ENCODE measurements at regions not wholly inside any gene's neighbourhood (a gene's known extent, or its start where the extent isn't known, plus 50 kb on each side); places are given as distances from the start of the nearest gene placed in this dataset.

DNA sequence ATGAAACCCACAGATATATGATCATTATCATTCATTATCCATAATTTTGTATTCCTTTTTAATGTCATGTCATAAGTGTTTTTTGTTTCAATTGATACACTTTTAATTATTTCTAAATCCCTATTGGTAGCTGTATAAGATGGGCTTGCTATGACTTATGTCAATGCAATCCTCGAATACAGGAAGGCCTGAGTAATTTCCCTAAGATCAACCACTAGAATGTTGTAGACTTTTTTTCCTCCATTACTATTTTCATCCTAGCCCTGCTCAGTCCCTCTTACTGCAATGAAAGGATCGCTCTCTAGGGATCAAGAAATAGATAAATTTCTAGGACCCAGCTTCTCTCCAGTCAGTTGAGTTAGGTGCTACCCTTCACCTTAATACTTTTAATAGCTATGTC is 186.3 kb downstream of the KCNE4 start:
- Mint-ChIP-seq H3K9me3 (ENCODE audit: insufficient read depth) (no peaks in the 10 kb centered on the region), H3K4me3 (no peak overlapping the region), H3K36me3 (ENCODE audit: low read depth) (no peaks in the 10 kb centered on the region), H3K4me1 (ENCODE audit: low read depth) (no peaks in the 10 kb centered on the region), H3K27me3 (ENCODE audit: low read depth) (no peaks in the 10 kb centered on the region), H3K27ac (no peak overlapping the region)
- DNase-seq (no peak), ATAC-seq (no peak)
- POLR2A ChIA-PET: no interaction called here
- CTCF ChIA-PET: no interaction called here

- Mint-ChIP-seq H3K27me3 (ENCODE audit: low read depth) (no peaks in the 10 kb centered on the region), H3K27ac (no peak overlapping the region), H3K9me3 (ENCODE audit: insufficient read depth) (no peaks in the 10 kb centered on the region), H3K4me3 (no peak overlapping the region), H3K4me1 (ENCODE audit: low read depth) (no peaks in the 10 kb centered on the region), H3K36me3 (ENCODE audit: low read depth) (no peaks in the 10 kb centered on the region)
- POLR2A ChIA-PET: no interaction called here
- no peak for DNase-seq
- no peak for ATAC-seq
- CTCF ChIA-PET: no interaction called here
Measured at GRCh38 chr2:223243233-223243632, 191.2 kb downstream of the KCNE4 start.

GRCh38 chr2:223247136-223247535 is 195.1 kb downstream of the KCNE4 start:
- Mint-ChIP-seq H3K27me3 (ENCODE audit: low read depth) (no peaks in the 10 kb centered on the region), H3K4me3 (no peak overlapping the region), H3K9me3 (ENCODE audit: insufficient read depth) (no peaks in the 10 kb centered on the region), H3K27ac (no peak overlapping the region), H3K4me1 (ENCODE audit: low read depth) (no peaks in the 10 kb centered on the region), H3K36me3 (ENCODE audit: low read depth) (no peaks in the 10 kb centered on the region)
- CTCF ChIA-PET: no interaction called here
- POLR2A ChIA-PET: no interaction called here
- DNase-seq: no peak
- ATAC-seq: no peak

DNA sequence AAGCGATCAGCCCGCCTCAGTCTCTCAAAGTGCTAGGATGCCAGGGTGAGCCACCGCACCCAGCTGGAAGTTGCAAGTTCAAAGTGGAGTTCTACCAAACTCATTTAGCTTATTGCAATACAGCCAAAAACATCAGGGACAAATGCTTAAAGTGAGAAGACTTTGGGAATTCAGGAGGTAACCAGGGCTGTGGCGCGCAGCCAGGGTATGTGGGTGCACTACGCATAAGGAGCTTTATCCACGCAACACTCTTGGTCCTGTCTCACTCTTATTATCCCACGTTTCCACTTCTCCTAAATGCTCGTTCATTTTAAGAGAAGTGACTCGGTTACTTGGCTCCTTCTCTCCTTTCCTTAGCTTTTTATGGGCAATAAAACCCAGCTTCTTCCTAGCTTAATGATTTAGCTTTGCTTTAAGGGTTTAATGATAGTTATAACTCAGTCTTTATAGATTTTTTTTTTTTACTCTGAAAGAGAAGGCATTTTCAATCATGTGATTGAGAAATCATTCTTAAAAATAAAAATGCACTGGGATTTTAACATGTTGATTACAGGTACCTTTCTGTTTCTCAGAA is 199.8 kb downstream of the KCNE4 start:
- no peak for DNase-seq
- no peaks in the 10 kb centered on the region for H3K9me3 Mint-ChIP-seq (ENCODE audit: insufficient read depth)
- H3K27ac Mint-ChIP-seq: no peak overlapping the region
- H3K4me3 Mint-ChIP-seq: no peak overlapping the region
- H3K27me3 Mint-ChIP-seq (ENCODE audit: low read depth): no peaks in the 10 kb centered on the region
- ChIA-PET POLR2A (no interaction called here), CTCF (no interaction called here)
- ATAC-seq: no peak
- no peaks in the 10 kb centered on the region for H3K36me3 Mint-ChIP-seq (ENCODE audit: low read depth)
- H3K4me1 Mint-ChIP-seq (ENCODE audit: low read depth): no peaks in the 10 kb centered on the region

GRCh38 chr2:223260681-223261080 is 208.7 kb downstream of the KCNE4 start:
- no peaks in the 10 kb centered on the region for H3K9me3 Mint-ChIP-seq (ENCODE audit: insufficient read depth)
- no peaks in the 10 kb centered on the region for H3K4me1 Mint-ChIP-seq (ENCODE audit: low read depth)
- ATAC-seq (no peak), DNase-seq (no peak)
- no peaks in the 10 kb centered on the region for H3K27me3 Mint-ChIP-seq (ENCODE audit: low read depth)
- no peaks in the 10 kb centered on the region for H3K36me3 Mint-ChIP-seq (ENCODE audit: low read depth)
- CTCF ChIA-PET: no interaction called here
- H3K27ac Mint-ChIP-seq: no peak overlapping the region
- POLR2A ChIA-PET: no interaction called here
- no peak overlapping the region for H3K4me3 Mint-ChIP-seq

DNA sequence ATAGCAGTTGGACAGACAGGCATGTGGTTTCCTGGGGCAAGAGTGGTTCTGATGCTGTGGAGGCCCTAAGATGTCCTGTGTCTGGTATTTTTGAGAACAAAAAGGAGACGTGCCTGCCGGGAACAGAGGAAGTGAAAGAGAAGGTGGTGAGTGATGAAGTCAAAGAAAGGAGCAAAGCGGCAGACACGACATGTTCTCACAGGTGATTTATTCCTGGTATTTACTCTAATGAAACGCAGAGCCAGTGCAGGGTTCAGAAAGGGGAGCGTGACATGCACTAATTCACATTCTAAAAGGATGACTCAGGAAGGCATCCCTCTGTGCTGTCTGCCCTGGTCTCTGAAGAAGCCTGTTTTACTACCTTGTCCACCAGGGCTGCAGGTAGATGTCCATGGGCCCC is 211.0 kb downstream of the KCNE4 start:
- Mint-ChIP-seq H3K9me3 (ENCODE audit: insufficient read depth) (no peaks in the 10 kb centered on the region), H3K27me3 (ENCODE audit: low read depth) (no peaks in the 10 kb centered on the region), H3K36me3 (ENCODE audit: low read depth) (no peaks in the 10 kb centered on the region), H3K27ac (no peak overlapping the region), H3K4me3 (no peak overlapping the region), H3K4me1 (ENCODE audit: low read depth) (no peaks in the 10 kb centered on the region)
- CTCF ChIA-PET: no interaction called here
- ATAC-seq (no peak), DNase-seq (no peak)
- POLR2A ChIA-PET: no interaction called here

DNA sequence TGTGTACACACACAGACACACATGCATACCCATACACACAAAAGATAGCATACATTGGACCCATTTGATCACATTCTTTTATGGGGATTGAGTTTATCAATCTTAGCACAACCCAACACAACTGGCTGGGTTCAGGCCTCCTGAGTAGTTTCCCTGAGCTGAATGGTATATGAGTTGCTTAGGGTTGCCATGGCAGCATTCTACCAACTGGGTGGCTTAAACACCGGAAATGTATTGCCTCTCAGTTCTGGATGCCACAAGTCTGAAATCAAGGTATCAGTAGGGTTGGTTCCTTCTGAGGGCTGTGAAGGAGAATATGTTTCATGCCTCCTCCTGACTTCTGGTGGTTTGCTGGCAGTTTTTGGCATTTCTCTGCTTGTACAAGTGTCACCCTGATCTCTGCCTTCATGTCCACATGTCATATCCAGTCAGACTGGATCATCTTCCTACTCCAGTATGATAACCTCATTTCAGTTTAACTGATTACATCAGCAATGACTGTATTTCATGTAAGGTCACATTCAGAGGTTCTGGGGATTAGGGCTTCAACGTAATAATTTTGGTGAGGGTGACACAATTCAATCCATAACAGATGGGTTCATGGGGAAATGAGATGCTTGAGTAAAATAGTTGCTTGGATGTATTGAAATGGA is 212.7 kb downstream of the KCNE4 start:
- Mint-ChIP-seq H3K4me3 (no peak overlapping the region), H3K27ac (no peak overlapping the region), H3K4me1 (ENCODE audit: low read depth) (no peaks in the 10 kb centered on the region), H3K27me3 (ENCODE audit: low read depth) (no peaks in the 10 kb centered on the region), H3K36me3 (ENCODE audit: low read depth) (no peaks in the 10 kb centered on the region), H3K9me3 (ENCODE audit: insufficient read depth) (no peaks in the 10 kb centered on the region)
- ATAC-seq (no peak), DNase-seq (no peak)
- POLR2A ChIA-PET: no interaction called here
- CTCF ChIA-PET: no interaction called here

GRCh38 chr2:223267160-223267951 is 215.4 kb downstream of the KCNE4 start:
- Mint-ChIP-seq H3K27ac (no peak overlapping the region), H3K9me3 (ENCODE audit: insufficient read depth) (no peaks in the 10 kb centered on the region), H3K36me3 (ENCODE audit: low read depth) (no peaks in the 10 kb centered on the region), H3K27me3 (ENCODE audit: low read depth) (no peaks in the 10 kb centered on the region), H3K4me1 (ENCODE audit: low read depth) (no peaks in the 10 kb centered on the region), H3K4me3 (no peak overlapping the region)
- ChIA-PET CTCF (no interaction called here), POLR2A (no interaction called here)
- ATAC-seq (no peak), DNase-seq (no peak)

DNA sequence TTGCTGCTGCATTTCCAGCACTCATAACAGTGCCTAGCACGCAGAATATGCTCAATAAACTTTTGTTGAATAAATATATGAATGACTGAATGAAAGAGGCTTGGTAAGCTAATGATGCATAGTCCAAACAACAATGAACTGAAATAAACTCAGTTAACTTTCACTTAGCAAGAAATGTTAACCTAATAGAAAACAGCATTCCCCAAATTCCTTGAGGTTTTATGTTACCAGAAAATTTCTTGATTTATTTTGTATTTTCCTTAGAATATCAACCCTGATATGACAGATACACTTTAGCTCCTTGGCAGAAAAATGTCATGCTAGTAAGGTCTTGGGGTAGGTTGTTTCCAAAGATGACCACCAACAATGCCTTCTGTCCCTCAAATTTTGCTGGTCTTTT is 217.4 kb downstream of the KCNE4 start:
- no peaks in the 10 kb centered on the region for H3K36me3 Mint-ChIP-seq (ENCODE audit: low read depth)
- DNase-seq (no peak), ATAC-seq (no peak)
- no peaks in the 10 kb centered on the region for H3K9me3 Mint-ChIP-seq (ENCODE audit: insufficient read depth)
- H3K4me3 Mint-ChIP-seq: no peak overlapping the region
- POLR2A ChIA-PET: no interaction called here
- H3K4me1 Mint-ChIP-seq (ENCODE audit: low read depth): no peaks in the 10 kb centered on the region
- no peaks in the 10 kb centered on the region for H3K27me3 Mint-ChIP-seq (ENCODE audit: low read depth)
- H3K27ac Mint-ChIP-seq: no peak overlapping the region
- CTCF ChIA-PET: no interaction called here

GRCh38 chr2:223270548-223270947 is 218.6 kb downstream of the KCNE4 start:
- POLR2A ChIA-PET: no interaction called here
- Mint-ChIP-seq H3K4me1 (ENCODE audit: low read depth) (no peaks in the 10 kb centered on the region), H3K9me3 (ENCODE audit: insufficient read depth) (no peaks in the 10 kb centered on the region), H3K4me3 (no peak overlapping the region), H3K27ac (no peak overlapping the region), H3K36me3 (ENCODE audit: low read depth) (no peaks in the 10 kb centered on the region), H3K27me3 (ENCODE audit: low read depth) (no peaks in the 10 kb centered on the region)
- DNase-seq: no peak
- ATAC-seq: no peak
- CTCF ChIA-PET: no interaction called here

- ChIA-PET CTCF (no interaction called here), POLR2A (interaction anchor here (0.6 kb wide), 1 partner anchor 28 kb away, joined by 3 read pairs; no protein-coding TSS in a partner anchor)
- H3K27me3 Mint-ChIP-seq (ENCODE audit: low read depth): no peaks in the 10 kb centered on the region
- H3K36me3 Mint-ChIP-seq (ENCODE audit: low read depth): no peaks in the 10 kb centered on the region
- no peak overlapping the region for H3K4me3 Mint-ChIP-seq
- no peak overlapping the region for H3K27ac Mint-ChIP-seq
- no peaks in the 10 kb centered on the region for H3K4me1 Mint-ChIP-seq (ENCODE audit: low read depth)
- H3K9me3 Mint-ChIP-seq (ENCODE audit: insufficient read depth): no peaks in the 10 kb centered on the region
- DNase-seq: no peak
- no peak for ATAC-seq
Measured at GRCh38 chr2:223273995-223274394, 222.0 kb downstream of the KCNE4 start.

DNA sequence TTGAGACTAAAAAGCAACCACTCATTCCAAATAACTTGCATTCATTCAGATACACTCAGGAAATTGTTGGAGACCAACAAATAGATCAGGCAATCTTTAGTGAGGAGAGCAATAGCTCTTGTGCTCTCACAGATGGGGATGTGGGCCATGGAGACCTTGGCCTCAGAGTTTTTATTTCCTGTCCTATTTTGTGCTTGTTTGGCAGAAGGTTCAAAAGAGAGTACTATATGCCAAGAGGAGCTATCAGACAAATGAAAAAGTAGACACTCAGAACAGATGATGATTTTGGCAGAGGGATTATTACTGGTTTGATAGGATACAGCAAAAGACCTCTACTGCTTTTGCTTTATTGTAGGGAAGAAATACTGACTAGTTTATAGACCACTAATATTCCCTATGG is 230.2 kb downstream of the KCNE4 start:
- Mint-ChIP-seq H3K4me3 (no peak overlapping the region), H3K27me3 (ENCODE audit: low read depth) (no peaks in the 10 kb centered on the region), H3K27ac (no peak overlapping the region), H3K36me3 (ENCODE audit: low read depth) (no peaks in the 10 kb centered on the region), H3K9me3 (ENCODE audit: insufficient read depth) (no peaks in the 10 kb centered on the region), H3K4me1 (ENCODE audit: low read depth) (no peaks in the 10 kb centered on the region)
- DNase-seq (no peak), ATAC-seq (no peak)
- ChIA-PET CTCF (no interaction called here), POLR2A (no interaction called here)

DNA sequence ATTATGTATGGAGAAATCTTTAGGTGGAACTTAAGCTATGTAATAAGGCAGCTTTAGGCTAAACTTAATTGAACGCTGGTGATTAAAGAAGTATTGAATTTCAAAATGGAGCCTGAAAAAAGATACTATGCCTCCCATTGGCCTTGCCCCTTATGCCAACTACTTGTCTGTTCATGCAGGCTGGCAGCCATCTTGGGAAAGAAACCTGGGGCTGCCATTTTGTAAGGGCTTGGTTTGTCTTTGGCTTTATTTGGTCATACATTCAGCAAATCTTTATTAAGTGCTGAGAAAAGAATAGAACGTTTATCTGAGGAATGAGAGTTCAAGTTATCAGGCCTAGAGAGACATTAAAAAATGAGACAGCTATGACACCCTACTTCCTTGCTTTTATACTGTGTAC is 231.3 kb downstream of the KCNE4 start:
- no peak for DNase-seq
- CTCF ChIA-PET: no interaction called here
- H3K4me1 Mint-ChIP-seq (ENCODE audit: low read depth): no peaks in the 10 kb centered on the region
- no peak overlapping the region for H3K4me3 Mint-ChIP-seq
- no peaks in the 10 kb centered on the region for H3K9me3 Mint-ChIP-seq (ENCODE audit: insufficient read depth)
- H3K36me3 Mint-ChIP-seq (ENCODE audit: low read depth): no peaks in the 10 kb centered on the region
- ATAC-seq: no peak
- no peak overlapping the region for H3K27ac Mint-ChIP-seq
- POLR2A ChIA-PET: no interaction called here
- H3K27me3 Mint-ChIP-seq (ENCODE audit: low read depth): no peaks in the 10 kb centered on the region
